H1 (cell line): ENCODE measurements at regions not wholly inside any gene's neighbourhood (a gene's known extent, or its start where the extent isn't known, plus 50 kb on each side); places are given as distances from the start of the nearest gene placed in this dataset.

Source experiments
- CTCF ChIA-PET: fragments of 300-600 bp; sonication (Branson Sonifier 250); formaldehyde crosslinking; loops from one replicate; lab custom pipeline; 2021; ENCODE audit not compliant: partially characterized antibody; lab: Charles Lee
- POLR2A ChIA-PET: fragments of 300-600 bp; sonication (Branson Sonifier 250); formaldehyde crosslinking; loops from one replicate; lab custom pipeline; 2021; ENCODE audit warnings: inconsistent platforms; ENCODE audit not compliant: partially characterized antibody; lab: Charles Lee
- DNase-seq, 2 experiments: peaks; one replicate each; pipeline versions ENCODE4 v3.0.0 to v3.0.0-alpha.2; 2010 to 2022; ENCODE audit warnings: low spot score in 2 of 2, low read depth in 1 of 2, mixed read lengths in 1 of 2
- FAIRE-seq: peaks from 2 replicates; lab custom pipeline; 2011; peaks lifted over from hg19 to GRCh38; lab: Jason Lieb, UNC
- H2AFZ ChIP-seq: 2 replicates; pipeline ENCODE4 v1.8.1; 2012; ENCODE audit warnings: low read length, inconsistent platforms
- H2AK5ac ChIP-seq: 2 replicates; pipeline ENCODE4 v1.6.1; 2013; ENCODE audit warnings: low read depth, low read length
- H2BK120ac ChIP-seq: replicated peaks from 2 replicates; pipeline ENCODE3; 2013; ENCODE audit warnings: low read depth, low read length, inconsistent platforms
- H2BK12ac ChIP-seq: 2 replicates; pipeline ENCODE4 v1.6.1; 2013; ENCODE audit warnings: low read depth, low read length
- H2BK15ac ChIP-seq: 2 replicates; pipeline ENCODE4 v1.6.1; 2013; ENCODE audit warnings: low read length
- H2BK20ac ChIP-seq: 2 replicates; pipeline ENCODE4 v1.6.1; 2013; ENCODE audit warnings: low read length
- H2BK5ac ChIP-seq: 2 replicates; pipeline ENCODE4 v1.6.1; 2013; ENCODE audit warnings: low read depth, low read length
- H3K14ac ChIP-seq: 2 replicates; pipeline ENCODE4 v1.6.1; 2013; ENCODE audit warnings: inconsistent platforms; ENCODE audit not compliant: insufficient read length
- H3K18ac ChIP-seq: 2 replicates; pipeline ENCODE4 v1.6.1; 2013; ENCODE audit warnings: low read length; ENCODE audit errors: extremely low read depth
- H3K23ac ChIP-seq: 2 replicates; pipeline ENCODE4 v1.6.1; 2013; ENCODE audit warnings: inconsistent platforms; ENCODE audit not compliant: insufficient read length
- H3K23me2 ChIP-seq: 2 replicates; pipeline ENCODE4 v1.6.1; 2013; ENCODE audit warnings: low read depth, low read length
- H3K27ac ChIP-seq: 2 replicates; pipeline ENCODE4 v1.6.1; 2011; ENCODE audit warnings: low read depth, low read length, inconsistent platforms
- H3K27me3 ChIP-seq, 4 experiments: replicated peaks in 1 of 4; 1 replicate in 1 of 4; 2 replicates in 3 of 4; pipeline versions ENCODE4 v1.6.1 to v1.8.1; 2011 to 2013; ENCODE audit warnings: low read length in 3 of 4, mild to moderate bottlenecking in 3 of 4, inconsistent platforms in 2 of 4, mixed read lengths in 2 of 4, moderate library complexity in 1 of 4; ENCODE audit not compliant: control insufficient read depth in 3 of 4, insufficient read depth in 3 of 4; ENCODE audit errors: extremely low read depth in 1 of 4
- H3K36me3 ChIP-seq, 4 experiments: 2 replicates each; pipeline versions ENCODE4 v1.6.1 to v1.8.1; 2011 to 2013; ENCODE audit warnings: mild to moderate bottlenecking in 4 of 4, low read length in 3 of 4, moderate library complexity in 2 of 4, control low read depth in 1 of 4, inconsistent platforms in 1 of 4; ENCODE audit not compliant: insufficient read depth in 4 of 4, control insufficient read depth in 2 of 4
- H3K4ac ChIP-seq: replicated peaks from 2 replicates; pipeline ENCODE3; 2013; ENCODE audit warnings: low read length, low read depth, mixed read lengths, inconsistent platforms; ENCODE audit not compliant: insufficient read length
- H3K4me1 ChIP-seq, 4 experiments: replicated peaks in 1 of 4; 1 replicate in 1 of 4; 2 replicates in 3 of 4; pipeline versions ENCODE4 v1.6.1 to v1.8.1; 2011 to 2013; ENCODE audit warnings: low read length in 3 of 4, inconsistent platforms in 2 of 4, mixed read lengths in 1 of 4; ENCODE audit not compliant: insufficient read depth in 4 of 4, control insufficient read depth in 3 of 4
- H3K4me2 ChIP-seq, 2 experiments: 2 replicates each; pipeline versions ENCODE4 v1.6.1 to v1.8.1; 2011 to 2013; ENCODE audit warnings: low read depth in 2 of 2, low read length in 2 of 2, control low read depth in 1 of 2, inconsistent platforms in 1 of 2, mild to moderate bottlenecking in 1 of 2; ENCODE audit not compliant: insufficient read depth in 1 of 2
- H3K4me3 ChIP-seq, 4 experiments: fragments of 200-600, 300-600 bp in 1 of 4; sonication (generic), shearing (Covaris generic), sonication (Bioruptor Twin) in 1 of 4; 2 replicates each; pipeline versions ENCODE4 v1.5.1 to v1.8.1; 2011 to 2016; ENCODE audit warnings: low read length in 4 of 4, low read depth in 3 of 4, control low read depth in 2 of 4, inconsistent platforms in 2 of 4, mild to moderate bottlenecking in 2 of 4, mixed read lengths in 1 of 4, moderate library complexity in 1 of 4; ENCODE audit not compliant: insufficient read depth in 2 of 4; ENCODE audit errors: extremely low read depth in 1 of 4
- H3K56ac ChIP-seq: replicated peaks from 2 replicates; pipeline ENCODE3; 2013; ENCODE audit warnings: low read depth, mild to moderate bottlenecking, mixed read lengths, low read length, inconsistent platforms; ENCODE audit not compliant: insufficient read length
- H3K79me1 ChIP-seq: 2 replicates; pipeline ENCODE4 v1.6.1; 2013; ENCODE audit warnings: low read depth, low read length, control low read depth
- H3K79me2 ChIP-seq, 2 experiments: 2 replicates each; pipeline versions ENCODE4 v1.6.1 to v1.8.1; 2012 to 2013; ENCODE audit warnings: low read length in 2 of 2, mild to moderate bottlenecking in 2 of 2, inconsistent platforms in 1 of 2; ENCODE audit not compliant: insufficient read depth in 2 of 2, control insufficient read depth in 1 of 2
- H3K9ac ChIP-seq, 4 experiments: replicated peaks in 1 of 4; 1 replicate in 1 of 4; 2 replicates in 3 of 4; pipeline versions ENCODE4 v1.6.1 to v1.8.1; 2011 to 2013; ENCODE audit warnings: low read depth in 3 of 4, low read length in 3 of 4, control low read depth in 2 of 4, mild to moderate bottlenecking in 2 of 4, moderate library complexity in 2 of 4, inconsistent platforms in 1 of 4; ENCODE audit errors: extremely low read depth in 1 of 4
- H3K9me3 ChIP-seq, 2 experiments: 2 replicates each; pipeline versions ENCODE4 v1.6.1 to v1.8.1; 2012 to 2013; ENCODE audit warnings: mild to moderate bottlenecking in 2 of 2, moderate library complexity in 2 of 2, control low read depth in 1 of 2, inconsistent platforms in 1 of 2, low read depth in 1 of 2, low read length in 1 of 2, mixed read lengths in 1 of 2; ENCODE audit not compliant: insufficient read depth in 2 of 2
- H4K20me1 ChIP-seq, 2 experiments: replicated peaks in 1 of 2; 2 replicates each; pipeline versions ENCODE3 to v1.8.1; 2011 to 2013; ENCODE audit warnings: inconsistent platforms in 2 of 2, low read length in 2 of 2, mild to moderate bottlenecking in 1 of 2; ENCODE audit not compliant: insufficient read depth in 2 of 2, control insufficient read depth in 1 of 2
- H4K5ac ChIP-seq: 2 replicates; pipeline ENCODE4 v1.6.1; 2013; ENCODE audit warnings: low read length, low read depth, mixed read lengths, inconsistent platforms; ENCODE audit not compliant: insufficient read length
- H4K8ac ChIP-seq: 2 replicates; pipeline ENCODE4 v1.8.0; 2013; ENCODE audit warnings: mild to moderate bottlenecking, moderate library complexity, low read length, inconsistent platforms; ENCODE audit not compliant: insufficient read depth; ENCODE audit errors: extremely low read depth
- H4K91ac ChIP-seq: replicated peaks from 2 replicates; pipeline ENCODE3; 2013; ENCODE audit warnings: low read length, mixed read lengths, inconsistent platforms; ENCODE audit not compliant: insufficient read length
- BRCA1 ChIP-seq: IDR thresholded peaks from 2 replicates; pipeline ENCODE4 v1.6.1; 2012; ENCODE audit warnings: low read depth, low read length, improper control_type of control experiment
- CHD1 ChIP-seq: IDR thresholded peaks from 2 replicates; pipeline ENCODE4 v1.6.1; 2012; ENCODE audit warnings: low read depth, low read length, improper control_type of control experiment
- CTBP2 ChIP-seq: IDR thresholded peaks from 2 replicates; pipeline ENCODE4 v1.7.0; 2011; ENCODE audit warnings: borderline replicate concordance, mild to moderate bottlenecking, moderate library complexity, mixed read lengths, low read length; ENCODE audit not compliant: insufficient read depth, insufficient read length
- MAFK ChIP-seq: IDR thresholded peaks from 2 replicates; pipeline ENCODE4 v1.6.1; 2012; ENCODE audit warnings: low read depth, mild to moderate bottlenecking, improper control_type of control experiment, low read length
- NRF1 ChIP-seq: IDR thresholded peaks from 2 replicates; pipeline ENCODE4 v1.6.1; 2011; ENCODE audit warnings: mild to moderate bottlenecking, low read depth, low read length, improper control_type of control experiment
- RBBP5 ChIP-seq: IDR thresholded peaks from 2 replicates; pipeline ENCODE4 v1.7.1; 2012; ENCODE audit warnings: low read depth, mild to moderate bottlenecking, inconsistent platforms, low read length, moderate library complexity, borderline replicate concordance
- SIX5 ChIP-seq: IDR thresholded peaks from 2 replicates; pipeline ENCODE4 v1.6.1; 2011; ENCODE audit warnings: mild to moderate bottlenecking, low read depth, low read length
- SUZ12 ChIP-seq: fragments of 200-600 bp; sonication (generic); IDR thresholded peaks from 2 replicates; pipeline ENCODE4 v1.6.1; 2012; ENCODE audit warnings: mild to moderate bottlenecking, inconsistent platforms, low read length, moderate library complexity, mixed read lengths
- TBP ChIP-seq: IDR thresholded peaks from 2 replicates; pipeline ENCODE4 v1.6.1; 2011; ENCODE audit warnings: low read depth, low read length, improper control_type of control experiment
- YY1 ChIP-seq: IDR thresholded peaks from 2 replicates; pipeline ENCODE4 v1.6.1; 2011; ENCODE audit warnings: low read depth, mild to moderate bottlenecking, low read length
- WGBS, 2 experiments: shearing (Covaris generic) in 1 of 2; methylation state at CpG; one replicate each; pipeline versions ENCODE4 v1.1.6 to v1.1.7; 2013 to 2015; ENCODE audit warnings: low lambda C conversion rate in 2 of 2, mixed read lengths in 2 of 2, inconsistent platforms in 1 of 2, low coverage in 1 of 2, missing lambda C conversion rate in 1 of 2; ENCODE audit not compliant: insufficient replicate concordance in 2 of 2, insufficient coverage in 1 of 2, insufficient read length in 1 of 2; ENCODE audit errors: extremely low coverage in 1 of 2, missing lambda C conversion rate in 1 of 2; 5-methylcytosine and 5-hydroxymethylcytosine counted together

DNA sequence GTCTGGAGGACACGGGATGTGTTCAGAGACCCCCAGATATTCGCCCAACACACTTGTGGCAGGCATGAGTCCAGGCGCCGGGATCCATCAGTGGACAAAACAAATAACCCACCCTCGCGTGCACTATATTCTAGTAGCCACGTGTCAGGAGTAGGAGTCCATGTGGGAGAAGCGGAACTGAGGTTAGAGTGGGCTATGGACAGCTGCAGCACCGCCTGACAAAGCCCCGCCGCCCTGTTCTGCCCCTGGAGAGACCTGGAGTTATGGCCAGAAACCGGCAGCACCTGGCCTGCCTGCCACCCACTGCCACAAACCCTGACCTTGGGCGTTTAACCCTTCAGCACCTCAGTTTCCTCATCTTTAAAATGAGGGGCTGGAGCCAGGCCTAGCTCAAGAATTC lies 181.0 kb upstream of the RNF32 start:
- Histone ChIP-seq H4K5ac (no peak overlapping the region), H2BK120ac (no peak overlapping the region), H3K56ac (no peak overlapping the region), H2BK5ac (no peak overlapping the region), H3K4ac (no peak overlapping the region), H4K20me1 (no peaks in the 10 kb centered on the region), H4K8ac (no peak overlapping the region), H3K14ac (no peak overlapping the region), H3K23me2 (no peaks in the 10 kb centered on the region), H2BK20ac (no peak overlapping the region), H3K9me3 (no peaks in the 10 kb centered on the region), H3K9ac (no peak overlapping the region), H3K27me3 (no peaks in the 10 kb centered on the region), H3K4me3 (no peak overlapping the region), H2AK5ac (no peak overlapping the region), H3K23ac (no peak overlapping the region), H3K79me2 (no peaks in the 10 kb centered on the region), H3K4me2 (no peak overlapping the region), H2BK12ac (no peak overlapping the region), H2BK15ac (no peak overlapping the region), H3K27ac (no peak overlapping the region), H2AFZ (no peak overlapping the region), H3K4me1 (no peaks in the 10 kb centered on the region), H4K91ac (no peak overlapping the region), H3K79me1 (no peaks in the 10 kb centered on the region), H3K36me3 (no peaks in the 10 kb centered on the region), H3K18ac (no peak overlapping the region)
- ChIA-PET CTCF (no interaction called here), POLR2A (no interaction called here)
- no peak for FAIRE-seq
- no peak for DNase-seq
- 92% methylated on average over 13 of the region's 13 CpGs; no CpG with 5 or more reads in 1 of the 2 experiments for WGBS, 2 experiments
- no peak for TF ChIP-seq SUZ12
- no peak for TF ChIP-seq YY1
- no peak for TF ChIP-seq RBBP5
- TF ChIP-seq SIX5: no peak
- no peak for TF ChIP-seq NRF1
- no peak for TF ChIP-seq BRCA1
- TF ChIP-seq CTBP2: no peak
- no peak for TF ChIP-seq MAFK
- no peak for TF ChIP-seq CHD1
- no peak for TF ChIP-seq TBP
